GM12878 (cell line): ENCODE measurements at regions not wholly inside any gene's neighbourhood (a gene's known extent, or its start where the extent isn't known, plus 50 kb on each side); places are given as distances from the start of the nearest gene placed in this dataset.
"Not testable (repeated sequence)": the region's sequence is repeated elsewhere in the genome, so short reads cannot be mapped to it uniquely, and the experiment has no call there.

ENCODE experiments used
- ATAC-seq: fragments of 200-7000 bp; cut with Tn5 transposase; 3 replicates; pipeline ENCODE4 v1.9.1; 2020; ENCODE audit warnings: mild to moderate bottlenecking, moderate library complexity
- BruUV-seq: library from RNA; stranded (reverse); fragments of 400-500 nt; replicated peaks from 2 replicates; lab custom pipeline; 2021; lab: Mats Ljungman, UMichigan
- CTCF ChIA-PET: fragments of 300-600 bp; sonication (Branson Sonifier 250); formaldehyde crosslinking; extraction: SDS; loops from one replicate; lab custom pipeline; 2021; ENCODE audit warnings: inconsistent platforms; lab: Yijun Ruan, JAX
- POLR2A ChIA-PET: fragments of 350-600 bp; formaldehyde crosslinking; extraction: SDS; loops from one replicate; lab custom pipeline; 2021; ENCODE audit warnings: inconsistent platforms; lab: Charles Lee
- RAD21 ChIA-PET: fragments of 300-600 bp; sonication (Branson Sonifier 250); formaldehyde crosslinking; loops from one replicate; lab custom pipeline; 2023; ENCODE audit warnings: antibody characterized with exemption; ENCODE audit not compliant: unreplicated experiment; lab: Charles Lee
- SMC1A ChIA-PET: fragments of 300-600 bp; sonication (Branson Sonifier 250); formaldehyde crosslinking; loops from one replicate; lab custom pipeline; 2023; ENCODE audit not compliant: unreplicated experiment, uncharacterized antibody; lab: Charles Lee
- DNase-seq: peaks from one replicate; pipeline ENCODE4 v3.0.0-alpha.2; 2011; ENCODE audit warnings: low read depth, low spot score
- FAIRE-seq: peaks from 3 replicates; lab custom pipeline; 2011; peaks lifted over from hg19 to GRCh38; lab: Jason Lieb, UNC
- H2AFZ ChIP-seq: 2 replicates; pipeline ENCODE4 v1.6.0; 2011; ENCODE audit warnings: low read depth, low read length, control low read depth; ENCODE audit not compliant: control insufficient read depth
- H3K27ac ChIP-seq: 2 replicates; pipeline ENCODE4 v1.5.1; 2011; ENCODE audit warnings: control low read depth; ENCODE audit not compliant: control insufficient read depth, insufficient read depth
- H3K27me3 ChIP-seq, 2 experiments: replicated peaks in 1 of 2; 2 replicates each; pipeline versions ENCODE4 v1.6.0 to v1.6.1; 2011; ENCODE audit warnings: low read length in 1 of 2; ENCODE audit not compliant: control insufficient read depth in 2 of 2, insufficient read depth in 2 of 2
- H3K36me3 ChIP-seq, 2 experiments: 2 replicates each; pipeline ENCODE4 v1.5.1; 2011; ENCODE audit warnings: low read length in 1 of 2; ENCODE audit not compliant: control insufficient read depth in 2 of 2, insufficient read depth in 2 of 2
- H3K4me1 ChIP-seq: 2 replicates; pipeline ENCODE4 v1.6.1; 2011; ENCODE audit warnings: mild to moderate bottlenecking, low read length, moderate library complexity, mixed read lengths; ENCODE audit not compliant: control insufficient read depth, insufficient read depth
- H3K4me2 ChIP-seq: 2 replicates; pipeline ENCODE4 v1.6.0; 2011; ENCODE audit warnings: control low read depth; ENCODE audit not compliant: control insufficient read depth, insufficient read depth
- H3K4me3 ChIP-seq: fragments of 200-600 bp; sonication (generic); 2 replicates; pipeline ENCODE4 v1.5.1; 2016
- H3K79me2 ChIP-seq: 2 replicates; pipeline ENCODE4 v1.6.0; 2011; ENCODE audit warnings: low read length; ENCODE audit not compliant: control insufficient read depth, insufficient read depth
- H3K9ac ChIP-seq: 2 replicates; pipeline ENCODE4 v1.8.0; 2011; ENCODE audit warnings: low read length, control low read depth, mixed read lengths; ENCODE audit not compliant: control insufficient read depth, insufficient read depth
- H3K9me3 ChIP-seq: replicated peaks from 3 replicates; pipeline ENCODE4 v1.5.1; 2011; ENCODE audit warnings: mild to moderate bottlenecking, low read length; ENCODE audit not compliant: control insufficient read depth, insufficient read depth
- H4K20me1 ChIP-seq: 2 replicates; pipeline ENCODE4 v1.6.0; 2011; ENCODE audit not compliant: control insufficient read depth, insufficient read depth
- WGBS: methylation state at CpG from one replicate; pipeline ENCODE4 v1.1.6; 2016; ENCODE audit warnings: low lambda C conversion rate; ENCODE audit not compliant: insufficient replicate concordance, insufficient coverage; ENCODE audit errors: missing lambda C conversion rate; 5-methylcytosine and 5-hydroxymethylcytosine counted together
- in situ Hi-C: fragments of 300-500 bp; cut with MboI; formaldehyde crosslinking; loops from 9 replicates; pipeline ENCODE4 v1.14.3; 2018; ENCODE audit warnings: mixed read lengths
- intact Hi-C: fragments of 100-400 bp; cut with micrococcal nuclease; formaldehyde crosslinking; loops from one replicate; pipeline ENCODE4 v1.14.2; 2022; ENCODE audit not compliant: unreplicated experiment

GRCh38 chr21:9572782-9573181, 948.6 kb upstream of the TPTE start:
- intact Hi-C loops, H3K27me3 ChIP-seq, RAD21 ChIA-PET, BruUV-seq, CTCF ChIA-PET, SMC1A ChIA-PET, POLR2A ChIA-PET, H3K4me2 ChIP-seq, ATAC-seq, H3K79me2 ChIP-seq, FAIRE-seq, in situ Hi-C loops, H3K36me3 ChIP-seq, H3K9ac ChIP-seq, H2AFZ ChIP-seq, H4K20me1 ChIP-seq, H3K4me3 ChIP-seq, H3K9me3 ChIP-seq, H3K4me1 ChIP-seq, H3K27ac ChIP-seq, DNase-seq: not testable (repeated sequence)
- WGBS = 11% methylated on average over 1 of the region's 1 CpG

DNA sequence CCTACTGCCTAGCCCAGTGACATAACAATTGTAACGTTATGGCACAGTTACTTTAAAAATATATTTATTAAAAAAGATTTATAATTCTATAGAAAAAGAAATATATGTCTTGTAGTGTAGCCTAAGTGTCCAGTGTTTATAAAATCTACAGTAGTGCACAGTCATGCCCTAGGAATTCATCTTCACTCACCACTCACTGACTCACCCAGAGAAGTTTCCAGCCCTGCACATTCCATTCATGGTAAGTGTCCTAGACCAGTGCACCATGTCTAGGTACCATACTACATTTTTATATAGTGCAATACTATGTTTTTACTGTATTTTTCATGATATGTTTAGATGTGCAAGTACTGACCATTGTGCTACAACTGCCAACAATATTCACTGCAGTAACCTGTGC, 947.9 kb upstream of the TPTE start:
- SMC1A ChIA-PET, FAIRE-seq, intact Hi-C loops, H2AFZ ChIP-seq, H3K4me2 ChIP-seq, H3K27ac ChIP-seq, H3K4me1 ChIP-seq, in situ Hi-C loops, RAD21 ChIA-PET, BruUV-seq, CTCF ChIA-PET, H4K20me1 ChIP-seq, ATAC-seq, H3K4me3 ChIP-seq, H3K27me3 ChIP-seq, H3K79me2 ChIP-seq, H3K9me3 ChIP-seq, POLR2A ChIA-PET, DNase-seq, H3K9ac ChIP-seq, H3K36me3 ChIP-seq: not testable (repeated sequence)
- no CpG with 5 or more reads among the region's 1 CpG for WGBS

- intact Hi-C loops = not testable (repeated sequence)
These were observed 942.1 kb upstream of the TPTE start for GRCh38 chr21:9579275-9579674.

GRCh38 chr21:9587941-9588340, 933.4 kb upstream of the TPTE start:
- H4K20me1 ChIP-seq, H3K4me2 ChIP-seq, SMC1A ChIA-PET, DNase-seq, H3K9ac ChIP-seq, intact Hi-C loops, FAIRE-seq, BruUV-seq, H3K4me3 ChIP-seq, H3K79me2 ChIP-seq, H3K27me3 ChIP-seq, H3K27ac ChIP-seq, H2AFZ ChIP-seq, ATAC-seq, H3K4me1 ChIP-seq, POLR2A ChIA-PET, H3K36me3 ChIP-seq, CTCF ChIA-PET, H3K9me3 ChIP-seq, in situ Hi-C loops, RAD21 ChIA-PET: not testable (repeated sequence)
- WGBS = 4% methylated on average over 2 of the region's 3 CpGs

More at GRCh38 chr21:9579275-9579674, 942.1 kb upstream of the TPTE start:
- DNase-seq, H3K79me2 ChIP-seq, RAD21 ChIA-PET, H3K9ac ChIP-seq, H3K4me2 ChIP-seq, H3K4me3 ChIP-seq, SMC1A ChIA-PET, H2AFZ ChIP-seq, in situ Hi-C loops, FAIRE-seq, H4K20me1 ChIP-seq, CTCF ChIA-PET, ATAC-seq, H3K9me3 ChIP-seq, POLR2A ChIA-PET, H3K27ac ChIP-seq, BruUV-seq, H3K27me3 ChIP-seq, H3K36me3 ChIP-seq, H3K4me1 ChIP-seq: not testable (repeated sequence)
- 53% methylated on average over 13 of the region's 17 CpGs for WGBS
